BLaER1 treated with 17β-estradiol and CSF1 and Interleukin-3, amounts not matched to agents 10 nM and 100 nM (cell line): ENCODE measurements at regions not wholly inside any gene's neighbourhood (a gene's known extent, or its start where the extent isn't known, plus 50 kb on each side); places are given as distances from the start of the nearest gene placed in this dataset.

ENCODE experiments used
- H3K27ac ChIP-seq, 11 experiments: shearing (Covaris generic); formaldehyde crosslinking; 2 replicates each; pipeline ENCODE4 v1.8.1; 2022
- H3K27me3 ChIP-seq, 11 experiments: shearing (Covaris generic); formaldehyde crosslinking; 2 replicates each; pipeline ENCODE4 v1.8.1; 2022
- H3K36me3 ChIP-seq, 11 experiments: shearing (Covaris generic); formaldehyde crosslinking; 2 replicates each; pipeline ENCODE4 v1.8.1; 2022
- H3K4me1 ChIP-seq, 10 experiments: shearing (Covaris generic); formaldehyde crosslinking; 2 replicates each; pipeline ENCODE4 v1.8.1; 2022
- H3K4me2 ChIP-seq, 11 experiments: shearing (Covaris generic); formaldehyde crosslinking; 2 replicates each; pipeline ENCODE4 v1.8.1; 2022
- H3K4me3 ChIP-seq, 10 experiments: shearing (Covaris generic); formaldehyde crosslinking; 2 replicates each; pipeline ENCODE4 v1.8.1; 2022
- H3K9ac ChIP-seq, 11 experiments: shearing (Covaris generic); formaldehyde crosslinking; 2 replicates each; pipeline ENCODE4 v1.8.1; 2022
- H3K9me3 ChIP-seq, 11 experiments: shearing (Covaris generic); formaldehyde crosslinking; replicated peaks in 1 of 11; 2 replicates each; pipeline ENCODE4 v1.8.1; 2022
- H4K20me1 ChIP-seq, 11 experiments: shearing (Covaris generic); formaldehyde crosslinking; 2 replicates each; pipeline ENCODE4 v1.8.1; 2022
- Cebpa-rat ChIP-seq, 11 experiments: shearing (Covaris generic); IDR thresholded peaks; 2 replicates each; pipeline ENCODE4 v1.8.1; 2022

DNA sequence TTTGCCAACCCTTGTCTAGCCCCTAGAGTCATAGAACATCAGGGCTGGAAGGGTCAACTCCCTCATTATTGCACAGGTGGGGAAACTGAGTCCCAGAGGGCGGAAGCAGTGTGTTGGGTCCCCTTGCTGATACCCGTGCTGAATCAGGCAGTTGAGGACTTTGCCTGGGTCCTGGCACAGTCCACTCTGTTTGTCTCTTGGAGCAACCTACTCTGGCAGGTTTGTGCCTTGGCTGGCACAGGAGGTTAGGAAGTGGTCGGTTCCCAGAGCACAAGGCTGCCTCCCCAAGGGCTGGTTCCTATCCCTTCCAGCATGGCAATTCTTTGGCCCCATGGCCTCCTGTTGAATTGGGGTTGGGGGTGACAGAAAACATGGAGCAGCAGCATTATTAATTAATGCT, 94.5 kb upstream of the SHB start:
- H3K4me3 ChIP-seq, result no peak overlapping the region
- peaks cover 12 to 31% (median 20%) of the 10 kb centered on the region in 10 experiments for H3K4me1 ChIP-seq
- no peaks in the 10 kb centered on the region for H3K36me3 ChIP-seq
- no peaks in the 10 kb centered on the region; a peak in 1 of 22 replicates for H3K9me3 ChIP-seq
- peak overlapping the region in 9 of 11 experiments; percentile 37 to 83 (median 68); a peak in 15 of 22 replicates for H3K4me2 ChIP-seq
- H4K20me1 ChIP-seq, result no peaks in the 10 kb centered on the region; a peak in 1 of 22 replicates
- no peak overlapping the region for H3K9ac ChIP-seq
- H3K27ac ChIP-seq, result no peak overlapping the region
- H3K27me3 ChIP-seq, result no peaks in the 10 kb centered on the region
- no peak for TF ChIP-seq Cebpa-rat (IDR thresholded peaks at IDR 0.05)

DNA sequence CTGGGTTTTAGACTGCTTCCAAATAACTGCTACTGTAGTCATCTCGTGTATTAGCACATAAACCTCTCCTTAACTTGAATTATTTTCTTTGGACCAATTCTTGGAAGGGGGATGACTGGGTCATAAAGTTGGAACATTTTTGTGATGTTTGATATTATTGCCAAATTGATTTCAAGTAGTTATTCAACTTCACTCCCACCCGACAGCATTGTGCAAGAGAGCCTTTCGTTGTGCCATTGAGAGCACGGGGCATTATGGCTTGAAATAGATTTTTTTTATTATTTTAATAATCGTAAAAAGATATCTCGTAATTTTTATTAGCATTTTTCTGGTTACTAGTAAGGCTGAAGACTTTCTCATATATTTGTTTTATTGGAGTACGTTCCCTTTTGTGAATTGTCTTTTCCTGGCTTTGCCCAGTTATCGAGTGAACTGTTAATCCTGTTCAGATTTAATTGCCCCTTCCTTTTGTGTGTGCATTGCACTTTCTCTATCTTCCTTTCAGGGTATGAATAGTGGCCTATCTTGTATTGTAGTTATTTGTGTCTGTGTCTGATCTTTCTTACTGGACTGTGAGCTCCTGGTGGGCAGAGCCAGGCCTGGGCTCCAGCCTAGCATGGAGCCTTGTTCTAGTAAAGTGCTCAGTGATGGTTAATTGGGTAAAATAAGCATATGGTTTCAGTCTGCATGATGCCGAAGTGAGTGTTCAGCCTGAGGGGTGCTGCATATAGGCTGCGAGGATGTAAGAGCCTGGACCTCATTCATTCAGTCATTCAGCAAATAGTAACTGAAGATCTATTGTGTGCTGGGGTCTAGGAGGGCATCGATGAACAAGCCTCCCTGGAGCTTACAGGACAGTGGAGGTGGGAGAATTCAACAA, 93.5 kb upstream of the SHB start:
- peaks cover 3 to 31% (median 20%) of the 10 kb centered on the region in 10 experiments; a peak in 19 of 20 replicates for H3K4me1 ChIP-seq
- H3K9me3 ChIP-seq, result no peaks in the 10 kb centered on the region
- peak overlapping the region in 1 of 11 experiments; percentile 79; a peak in 2 of 22 replicates for H3K4me2 ChIP-seq
- no peaks in the 10 kb centered on the region; a peak in 1 of 22 replicates for H4K20me1 ChIP-seq
- H3K36me3 ChIP-seq, result no peaks in the 10 kb centered on the region
- H3K4me3 ChIP-seq, result no peak overlapping the region
- no peak overlapping the region for H3K9ac ChIP-seq
- no peaks in the 10 kb centered on the region for H3K27me3 ChIP-seq
- H3K27ac ChIP-seq, result no peak overlapping the region
- no peak for TF ChIP-seq Cebpa-rat (IDR thresholded peaks at IDR 0.05)

DNA sequence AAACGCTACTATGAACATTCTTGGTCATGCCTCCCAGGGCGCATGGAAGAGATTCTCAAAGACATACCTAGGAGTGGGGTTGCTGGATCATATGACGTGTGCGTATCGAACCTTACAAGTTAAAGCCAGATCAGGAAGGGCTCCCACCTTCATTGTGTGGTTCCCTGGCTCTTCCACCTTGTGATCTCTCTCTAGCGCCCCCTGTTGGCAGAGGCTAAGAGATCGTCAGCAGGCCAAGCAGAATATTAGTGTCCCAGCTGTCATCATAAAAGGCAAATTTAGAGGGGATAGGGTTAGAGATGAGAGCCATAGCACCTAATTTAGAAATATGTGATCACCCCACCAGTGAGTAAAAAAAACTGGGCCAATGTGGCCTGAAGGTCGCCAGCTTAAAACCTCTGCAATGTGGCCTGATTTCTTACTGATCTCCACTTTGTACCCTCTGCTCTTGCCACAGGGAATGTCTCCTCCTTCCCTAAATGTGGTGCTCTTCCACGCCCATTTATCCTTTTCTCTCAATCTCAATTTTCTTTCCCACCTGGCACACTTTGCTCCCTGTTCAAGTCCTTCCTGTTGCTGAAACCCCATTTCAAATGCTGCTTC, 91.7 kb upstream of the SHB start:
- H3K27me3 ChIP-seq, result no peaks in the 10 kb centered on the region
- H3K4me2 ChIP-seq, result no peak overlapping the region
- no peaks in the 10 kb centered on the region for H3K9me3 ChIP-seq
- no peak overlapping the region for H3K9ac ChIP-seq
- no peak for TF ChIP-seq Cebpa-rat (IDR thresholded peaks at IDR 0.05)
- peaks cover 0 to 28% (median 20%) of the 10 kb centered on the region in 10 experiments; a peak in 17 of 20 replicates for H3K4me1 ChIP-seq
- no peaks in the 10 kb centered on the region for H3K36me3 ChIP-seq
- H3K27ac ChIP-seq, result no peak overlapping the region
- no peak overlapping the region for H3K4me3 ChIP-seq
- no peaks in the 10 kb centered on the region for H4K20me1 ChIP-seq

DNA sequence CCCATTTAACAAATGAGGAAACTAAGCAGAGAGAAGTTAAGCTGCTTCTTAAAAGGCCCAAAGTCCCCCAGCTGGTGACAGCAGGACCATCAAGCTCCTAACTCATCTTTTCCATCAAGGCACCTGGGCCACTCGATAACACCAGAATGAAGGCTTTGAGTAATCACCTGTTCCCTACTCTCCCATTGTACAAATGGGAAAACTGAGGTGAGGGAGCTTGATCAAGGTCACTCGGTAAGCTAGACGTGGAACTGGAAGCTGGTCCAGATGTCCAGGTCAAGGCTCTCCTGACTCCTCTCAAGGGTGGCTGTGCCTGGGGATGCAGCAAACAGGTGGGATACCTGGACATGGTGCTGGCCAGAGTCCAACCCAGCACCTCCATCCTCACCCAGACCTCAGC, 90.6 kb upstream of the SHB start:
- no peak overlapping the region for H3K4me3 ChIP-seq
- no peaks in the 10 kb centered on the region for H3K9me3 ChIP-seq
- TF ChIP-seq Cebpa-rat (IDR thresholded peaks at IDR 0.05), result no peak
- H3K4me1 ChIP-seq, result peaks cover 0 to 17% (median 13%) of the 10 kb centered on the region in 10 experiments; a peak in 17 of 20 replicates
- H3K9ac ChIP-seq, result no peak overlapping the region
- no peaks in the 10 kb centered on the region for H3K27me3 ChIP-seq
- no peaks in the 10 kb centered on the region for H3K36me3 ChIP-seq
- H4K20me1 ChIP-seq, result no peaks in the 10 kb centered on the region
- H3K4me2 ChIP-seq, result no peak overlapping the region
- no peak overlapping the region for H3K27ac ChIP-seq

DNA sequence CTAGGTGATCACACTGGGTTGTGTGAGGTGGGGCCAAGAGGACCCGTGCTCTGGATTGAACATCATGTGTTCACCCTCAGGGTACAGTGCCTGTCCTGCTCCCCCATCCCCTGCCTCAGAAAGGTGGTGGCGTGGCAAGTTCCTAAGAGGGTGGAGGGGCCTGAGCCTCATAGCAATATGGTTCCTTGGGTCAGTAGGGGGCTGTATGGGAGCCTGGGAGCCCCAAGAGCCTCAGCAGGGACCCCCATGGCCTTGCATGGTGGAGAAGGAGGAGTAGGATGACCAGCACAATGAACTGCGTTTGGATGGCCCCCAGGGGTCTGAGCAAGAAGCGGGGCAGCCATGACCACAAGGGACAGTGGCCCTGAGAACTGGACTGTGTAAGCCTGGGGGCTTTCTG, 89.6 kb upstream of the SHB start:
- Histone ChIP-seq H4K20me1 (no peaks in the 10 kb centered on the region), H3K4me1 (peaks cover 0 to 7% (median 4%) of the 10 kb centered on the region in 10 experiments; a peak in 13 of 20 replicates), H3K36me3 (no peaks in the 10 kb centered on the region), H3K4me3 (no peak overlapping the region), H3K27me3 (no peaks in the 10 kb centered on the region), H3K4me2 (no peak overlapping the region), H3K9me3 (no peaks in the 10 kb centered on the region), H3K9ac (no peak overlapping the region), H3K27ac (no peak overlapping the region)
- TF ChIP-seq Cebpa-rat (IDR thresholded peaks at IDR 0.05), result no peak

DNA sequence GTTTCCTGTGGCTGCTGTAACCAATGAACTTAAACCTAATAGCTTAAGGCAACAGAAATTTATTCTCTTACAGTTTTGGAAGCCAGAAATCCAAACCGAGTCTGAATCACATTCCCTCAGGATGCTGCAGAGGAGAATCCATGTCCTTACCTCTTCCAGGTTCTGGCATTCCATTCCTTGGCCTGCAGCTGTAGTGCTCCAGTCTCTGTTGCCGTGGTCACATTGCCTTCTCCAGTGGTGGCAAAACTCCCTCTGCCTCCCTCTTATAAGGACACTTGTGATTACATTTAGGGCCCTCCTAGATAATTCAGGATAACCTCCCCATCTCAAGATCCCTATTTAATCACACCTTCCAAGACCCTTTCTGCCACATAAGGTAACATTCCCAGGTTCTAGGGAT, 88.7 kb upstream of the SHB start:
- no peaks in the 10 kb centered on the region for H3K27me3 ChIP-seq
- no peaks in the 10 kb centered on the region for H3K9me3 ChIP-seq
- H3K4me1 ChIP-seq, result no peaks in the 10 kb centered on the region
- no peaks in the 10 kb centered on the region for H3K36me3 ChIP-seq
- no peak overlapping the region for H3K4me2 ChIP-seq
- H4K20me1 ChIP-seq, result no peaks in the 10 kb centered on the region
- TF ChIP-seq Cebpa-rat (IDR thresholded peaks at IDR 0.05), result no peak
- no peak overlapping the region for H3K4me3 ChIP-seq
- no peak overlapping the region for H3K9ac ChIP-seq
- H3K27ac ChIP-seq, result no peak overlapping the region

DNA sequence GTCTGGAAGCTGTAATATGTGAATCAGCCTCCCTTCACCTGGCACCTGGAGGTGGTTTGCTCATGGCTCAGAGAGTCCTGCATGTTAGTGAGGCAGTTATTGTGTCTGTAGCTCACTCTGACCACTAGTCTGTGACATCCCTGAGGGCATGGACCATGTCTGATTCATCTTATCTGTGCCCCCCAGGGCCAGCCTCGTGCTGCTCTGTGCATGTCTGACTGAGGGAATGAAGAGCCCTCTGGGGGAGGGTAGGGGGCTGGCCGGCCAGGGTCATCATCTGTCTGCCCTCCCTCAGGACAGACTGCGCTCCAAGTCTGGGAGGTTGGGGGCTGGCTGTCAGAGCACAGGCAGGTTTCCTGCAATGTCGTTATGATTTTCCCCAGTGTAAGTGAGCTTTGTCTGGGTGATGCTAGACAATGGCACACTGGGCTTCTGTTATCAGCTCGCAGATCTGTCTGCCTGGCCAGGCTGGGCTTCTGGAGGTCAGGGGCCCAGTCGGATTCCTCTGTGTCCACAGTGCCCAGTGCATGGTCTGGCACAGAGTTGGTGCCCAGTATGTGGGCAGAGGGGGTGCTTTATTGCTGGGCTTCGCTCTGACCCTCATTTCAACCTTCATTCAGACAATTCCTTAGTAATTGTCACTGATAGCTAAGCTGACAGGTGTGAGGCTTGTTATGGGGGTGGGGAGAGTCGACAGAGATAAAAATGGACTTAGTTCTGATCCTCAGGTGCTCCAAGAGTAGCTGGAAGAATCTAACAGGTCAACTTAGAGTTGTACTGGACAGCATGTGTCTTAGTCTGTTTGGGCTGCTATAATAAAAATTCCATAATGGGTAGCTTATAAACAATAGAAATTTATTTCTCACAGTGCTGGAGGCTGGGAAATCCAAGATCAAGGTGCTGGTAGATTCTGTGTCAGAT, 85.7 kb upstream of the SHB start:
- no peak for TF ChIP-seq Cebpa-rat (IDR thresholded peaks at IDR 0.05)
- H3K9me3 ChIP-seq, result no peaks in the 10 kb centered on the region
- no peak overlapping the region for H3K4me2 ChIP-seq
- H4K20me1 ChIP-seq, result no peaks in the 10 kb centered on the region
- peaks cover 0 to 8% (median 0%) of the 10 kb centered on the region in 10 experiments; a peak in 1 of 20 replicates for H3K4me1 ChIP-seq
- no peak overlapping the region for H3K9ac ChIP-seq
- no peaks in the 10 kb centered on the region for H3K36me3 ChIP-seq
- no peak overlapping the region for H3K4me3 ChIP-seq
- no peak overlapping the region for H3K27ac ChIP-seq
- H3K27me3 ChIP-seq, result no peaks in the 10 kb centered on the region

DNA sequence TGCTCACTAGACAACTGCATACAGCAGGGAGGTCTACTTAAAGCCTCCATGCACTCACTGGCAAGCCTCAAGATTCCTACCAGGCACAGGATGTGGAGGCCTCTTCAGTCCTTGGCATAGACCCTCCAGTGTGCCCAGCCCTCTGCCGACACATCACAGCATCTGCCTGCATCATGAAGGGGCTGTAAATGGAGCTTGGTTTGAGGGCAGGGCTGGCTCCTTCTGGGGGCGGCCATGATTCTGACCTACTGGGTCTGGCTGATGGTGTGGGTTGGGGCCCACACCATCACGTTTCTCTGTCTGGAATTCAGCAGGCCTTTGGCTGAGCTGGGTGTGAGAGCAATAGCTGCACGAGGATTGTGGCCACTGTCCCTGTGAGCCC, 84.9 kb upstream of the SHB start:
- H3K4me2 ChIP-seq, result no peak overlapping the region
- H3K9ac ChIP-seq, result no peak overlapping the region
- H3K4me1 ChIP-seq, result peaks cover 0 to 8% (median 0%) of the 10 kb centered on the region in 10 experiments; a peak in 1 of 20 replicates
- H3K9me3 ChIP-seq, result no peaks in the 10 kb centered on the region
- H3K27ac ChIP-seq, result no peak overlapping the region
- H3K4me3 ChIP-seq, result no peak overlapping the region
- no peaks in the 10 kb centered on the region for H3K27me3 ChIP-seq
- no peaks in the 10 kb centered on the region for H4K20me1 ChIP-seq
- no peak for TF ChIP-seq Cebpa-rat (IDR thresholded peaks at IDR 0.05)
- no peaks in the 10 kb centered on the region for H3K36me3 ChIP-seq
